Activated naive CD4-positive, alpha-beta T cell treated with anti-CD3 and anti-CD28 coated beads, Interleukin-2, amount 50 U/mL, for 72 hours (primary cell): ENCODE measurements at regions not wholly inside any gene's neighbourhood (a gene's known extent, or its start where the extent isn't known, plus 50 kb on each side); places are given as distances from the start of the nearest gene placed in this dataset.
"Not testable (repeated sequence)": the region's sequence is repeated elsewhere in the genome, so short reads cannot be mapped to it uniquely, and the experiment has no call there.

Source experiments
- ATAC-seq, 2 donors: fragments of 150-1000 bp; cut with Tn5 transposase; 2 replicates each; pipeline ENCODE4 v1.10.0; 2021; ENCODE audit warnings: mild to moderate bottlenecking in 2 of 2, moderate library complexity in 2 of 2
- DNase-seq, 2 donors: peaks; one replicate each; pipeline ENCODE4 v3.0.0; 2021 to 2022; ENCODE audit warnings: low spot score in 2 of 2
- H3K27ac Mint-ChIP-seq, 2 donors: one replicate each; pipeline ENCODE4 v1.8.0; 2022; ENCODE audit warnings: mild to moderate bottlenecking in 2 of 2, mixed read lengths in 2 of 2
- H3K36me3 Mint-ChIP-seq, 2 donors: one replicate each; pipeline ENCODE4 v1.8.0; 2022; ENCODE audit warnings: mixed read lengths in 2 of 2
- H3K9me3 Mint-ChIP-seq, 2 donors: one replicate each; pipeline ENCODE4 v1.8.0; 2022; ENCODE audit warnings: mixed read lengths in 2 of 2

GRCh38 chr9:115673599-115673998 lies 480.0 kb upstream of the PAPPA start:
- Mint-ChIP-seq H3K9me3 (peaks cover 6 to 15% of the 10 kb centered on the region in 2 donors), H3K27ac (no peak overlapping the region), H3K36me3 (no peaks in the 10 kb centered on the region)

DNA sequence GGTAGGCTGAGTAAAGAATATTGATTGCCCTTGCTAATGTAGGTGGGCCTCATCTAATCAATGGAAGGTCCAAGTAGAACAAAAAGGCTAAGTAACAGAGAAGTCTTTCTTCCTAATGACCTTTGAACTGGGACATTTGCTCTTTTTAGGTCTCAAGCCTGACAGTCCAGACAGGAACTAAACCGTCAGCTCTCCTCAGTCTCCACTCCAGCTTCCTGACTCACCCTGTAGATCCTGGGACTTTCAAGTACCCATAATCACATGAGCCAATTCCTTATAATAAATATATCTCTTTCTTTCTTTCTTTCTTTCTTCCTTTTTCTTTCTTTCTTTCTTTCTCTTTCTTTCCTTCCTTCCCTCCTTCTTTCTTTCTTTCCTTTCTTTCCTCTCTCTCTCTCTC lies 479.5 kb upstream of the PAPPA start:
- DNase-seq (no peak), ATAC-seq (no peak)
- no peaks in the 10 kb centered on the region for H3K36me3 Mint-ChIP-seq
- H3K27ac Mint-ChIP-seq = no peak overlapping the region
- H3K9me3 Mint-ChIP-seq = peaks cover 6 to 15% of the 10 kb centered on the region in 2 donors

More at GRCh38 chr9:115673599-115673998, 480.0 kb upstream of the PAPPA start:
- ATAC-seq (no peak), DNase-seq (no peak)

GRCh38 chr9:115675834-115676233 lies 477.8 kb upstream of the PAPPA start:
- peaks cover 6 to 11% of the 10 kb centered on the region in 2 donors for H3K9me3 Mint-ChIP-seq
- no peak for DNase-seq

DNA sequence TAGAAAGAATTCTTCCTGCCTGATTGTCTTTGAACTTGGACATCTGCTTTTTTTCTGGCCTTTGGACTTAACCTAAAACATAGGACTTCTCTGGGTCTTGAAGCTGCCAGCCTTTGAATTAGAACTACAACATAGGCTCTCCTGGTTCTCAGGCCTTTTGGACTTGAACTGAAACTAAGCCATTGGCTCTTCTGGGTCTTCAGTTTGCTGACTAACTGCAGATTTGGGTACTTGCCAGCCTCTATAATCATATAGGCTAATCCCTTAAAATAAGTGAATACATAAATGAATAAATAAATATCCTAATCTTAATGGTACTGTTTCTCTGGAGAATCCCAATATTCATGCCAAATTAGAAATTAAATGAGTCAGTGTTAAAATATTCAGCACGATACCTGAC lies 473.4 kb upstream of the PAPPA start:
- Mint-ChIP-seq H3K27ac (no peak overlapping the region), H3K9me3 (peaks cover 13 to 14% of the 10 kb centered on the region in 2 donors)

More at GRCh38 chr9:115675834-115676233, 477.8 kb upstream of the PAPPA start:
- ATAC-seq = no peak
- Mint-ChIP-seq H3K27ac (no peak overlapping the region), H3K36me3 (no peaks in the 10 kb centered on the region)

GRCh38 chr9:115681585-115681984 lies 472.0 kb upstream of the PAPPA start:
- H3K27ac Mint-ChIP-seq = no peak overlapping the region
- DNase-seq (no peak), ATAC-seq (no peak)
- H3K9me3 Mint-ChIP-seq = peaks cover 11 to 16% of the 10 kb centered on the region in 2 donors
- peaks cover 0 to 7% of the 10 kb centered on the region in 2 donors for H3K36me3 Mint-ChIP-seq

More for the DNA sequence above, 473.4 kb upstream of the PAPPA start:
- peaks cover 0 to 6% of the 10 kb centered on the region in 2 donors for H3K36me3 Mint-ChIP-seq
- no peak for ATAC-seq
- DNase-seq = no peak

DNA sequence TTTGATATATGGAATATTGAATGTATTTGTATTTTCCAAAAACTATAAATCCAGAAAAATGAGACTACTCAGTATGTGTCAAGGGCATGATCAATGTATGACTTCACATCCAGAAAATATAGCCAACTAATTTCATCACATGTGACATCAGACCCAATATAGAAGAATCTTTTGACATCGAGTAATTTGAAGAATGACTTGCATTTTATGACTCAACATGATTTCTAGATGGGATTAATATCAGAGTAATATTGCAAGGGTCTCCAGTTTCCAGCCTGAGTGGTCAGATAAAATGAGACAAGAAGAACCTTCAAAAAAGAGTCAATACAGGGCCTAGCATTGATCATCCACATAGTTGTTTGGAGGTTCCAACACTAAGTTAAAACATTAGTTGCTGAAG lies 467.5 kb upstream of the PAPPA start:
- Mint-ChIP-seq H3K9me3 (peaks cover 7 to 18% of the 10 kb centered on the region in 2 donors), H3K36me3 (peaks cover 0 to 7% of the 10 kb centered on the region in 2 donors), H3K27ac (no peak overlapping the region)
- DNase-seq (no peak), ATAC-seq (no peak)

- H3K27ac Mint-ChIP-seq = no peak overlapping the region
- ATAC-seq (no peak), DNase-seq (no peak)
- peaks cover 0 to 7% of the 10 kb centered on the region in 2 donors for H3K36me3 Mint-ChIP-seq
- peaks cover 7 to 18% of the 10 kb centered on the region in 2 donors for H3K9me3 Mint-ChIP-seq
Observed at GRCh38 chr9:115687356-115687755, 466.2 kb upstream of the PAPPA start.

DNA sequence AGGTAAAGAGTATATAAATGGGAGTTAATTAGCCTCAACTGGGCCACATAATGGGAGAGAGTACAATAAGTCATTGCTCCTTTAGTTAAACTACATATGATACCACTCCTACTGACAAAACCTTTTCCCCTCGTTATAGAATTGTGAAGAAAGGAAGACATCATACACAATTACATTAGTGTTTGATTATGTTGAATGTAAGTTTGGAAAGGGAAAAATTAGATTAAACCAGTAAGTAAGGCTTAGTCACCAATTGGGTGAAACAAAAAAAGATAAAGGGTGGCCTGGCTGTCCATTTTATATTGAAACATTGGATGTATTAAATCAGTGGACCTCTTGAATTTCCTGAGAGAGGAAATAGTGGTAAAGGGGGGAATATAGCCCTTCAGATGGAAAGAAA lies 464.3 kb upstream of the PAPPA start:
- Mint-ChIP-seq H3K36me3 (peaks cover 0 to 7% of the 10 kb centered on the region in 2 donors), H3K9me3 (peaks cover 3 to 18% of the 10 kb centered on the region in 2 donors), H3K27ac (no peak overlapping the region)
- ATAC-seq = no peak
- no peak for DNase-seq

- Mint-ChIP-seq H3K36me3 (no peaks in the 10 kb centered on the region), H3K9me3 (peaks cover 0 to 5% of the 10 kb centered on the region in 2 donors), H3K27ac (no peak overlapping the region)
- DNase-seq (no peak), ATAC-seq (no peak)
Observed at GRCh38 chr9:115690786-115691496, 462.6 kb upstream of the PAPPA start.

DNA sequence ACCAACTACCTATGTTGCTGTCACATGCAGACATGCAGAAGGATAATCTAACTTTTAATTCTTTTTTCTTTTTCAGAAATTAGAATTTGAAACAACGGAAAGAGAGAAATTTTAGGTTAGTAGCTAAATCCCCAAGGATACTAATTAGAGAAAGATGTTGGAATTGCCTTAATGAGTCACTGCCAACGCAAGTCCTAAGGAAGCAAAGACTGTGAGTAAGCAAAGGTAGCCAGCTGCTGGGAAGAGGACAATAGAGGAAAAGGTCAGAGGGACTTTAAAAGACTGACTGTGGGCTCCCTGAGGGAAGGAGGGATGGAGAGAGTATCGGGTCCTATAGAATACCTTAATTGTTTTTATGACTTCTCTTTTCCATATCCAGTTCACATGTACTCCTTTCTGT lies 461.9 kb upstream of the PAPPA start:
- peaks cover 0 to 5% of the 10 kb centered on the region in 2 donors for H3K9me3 Mint-ChIP-seq
- no peaks in the 10 kb centered on the region for H3K36me3 Mint-ChIP-seq
- no peak for DNase-seq
- no peak for ATAC-seq
- H3K27ac Mint-ChIP-seq = no peak overlapping the region

DNA sequence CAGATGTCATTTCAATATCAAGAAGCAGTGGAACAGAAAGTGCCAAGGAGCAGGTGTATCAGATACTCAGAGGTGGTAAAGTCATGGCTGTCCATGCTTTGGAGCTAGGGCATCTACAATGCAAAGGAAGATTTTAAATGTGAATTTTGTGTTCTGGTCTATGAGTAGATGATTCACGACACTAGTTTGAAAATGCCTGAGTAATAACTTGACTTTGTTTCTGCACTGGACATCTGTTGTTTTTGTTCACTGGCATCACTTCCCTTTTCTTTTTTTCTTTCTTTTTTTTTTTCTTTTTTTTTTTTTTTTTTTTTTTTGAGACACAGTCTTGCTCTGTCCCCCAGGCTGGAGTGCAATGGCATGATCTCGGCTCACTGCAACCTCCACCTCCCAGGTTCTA lies 460.7 kb upstream of the PAPPA start:
- DNase-seq, H3K9me3 Mint-ChIP-seq, ATAC-seq, H3K36me3 Mint-ChIP-seq, H3K27ac Mint-ChIP-seq: not testable (repeated sequence)

- no peak for ATAC-seq
- Mint-ChIP-seq H3K27ac (no peak overlapping the region), H3K36me3 (no peaks in the 10 kb centered on the region), H3K9me3 (no peaks in the 10 kb centered on the region)
- DNase-seq = no peak
Observed at GRCh38 chr9:115694014-115694413, 459.6 kb upstream of the PAPPA start.

DNA sequence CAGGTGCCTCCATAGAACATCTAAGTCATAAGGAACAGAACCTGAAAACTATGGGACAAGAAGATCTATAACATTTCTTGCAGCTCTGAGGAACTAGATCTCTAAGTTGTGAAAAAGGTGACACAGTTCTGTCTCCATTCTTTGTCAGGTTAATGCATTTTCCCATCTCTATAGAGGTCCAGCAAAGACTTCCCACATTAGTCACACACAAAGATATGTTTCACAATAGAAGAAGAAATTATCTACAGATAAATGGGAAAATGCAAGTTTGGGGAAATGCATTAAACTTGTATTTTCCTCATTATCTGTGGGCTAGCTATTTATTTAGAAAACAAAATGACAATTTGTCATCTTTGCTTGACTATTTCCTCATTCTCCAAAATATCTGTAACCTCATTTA lies 458.6 kb upstream of the PAPPA start:
- no peak for ATAC-seq
- no peaks in the 10 kb centered on the region for H3K9me3 Mint-ChIP-seq
- no peaks in the 10 kb centered on the region for H3K36me3 Mint-ChIP-seq
- no peak for DNase-seq
- H3K27ac Mint-ChIP-seq = no peak overlapping the region

DNA sequence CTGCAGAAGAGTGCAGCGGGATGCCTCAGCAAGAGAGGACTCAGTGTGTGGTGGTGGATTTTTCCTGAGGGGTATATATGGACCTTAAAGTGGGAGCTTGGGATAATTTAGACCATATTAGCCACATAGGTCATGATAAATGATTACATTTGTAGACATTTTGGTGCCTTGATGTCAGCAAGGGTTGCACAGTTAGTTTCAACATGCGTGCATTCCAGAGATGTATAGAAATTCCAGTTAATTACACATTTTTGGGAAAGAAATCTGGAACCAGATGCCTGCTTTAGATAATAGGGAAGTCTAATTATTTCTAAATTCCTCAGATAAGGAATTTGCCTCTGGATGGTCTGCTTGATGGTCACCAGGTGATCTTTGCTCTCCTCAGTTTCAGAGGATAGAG lies 440.6 kb upstream of the PAPPA start:
- no peaks in the 10 kb centered on the region for H3K36me3 Mint-ChIP-seq
- ATAC-seq (no peak), DNase-seq (no peak)
- no peak overlapping the region for H3K27ac Mint-ChIP-seq
- H3K9me3 Mint-ChIP-seq = peaks cover 9 to 20% of the 10 kb centered on the region in 2 donors

- ATAC-seq = no peak
Observed at GRCh38 chr9:115715666-115716065, 437.9 kb upstream of the PAPPA start.

GRCh38 chr9:115717298-115717697 lies 436.3 kb upstream of the PAPPA start:
- Mint-ChIP-seq H3K27ac (no peak overlapping the region), H3K9me3 (peaks cover 8 to 16% of the 10 kb centered on the region in 2 donors), H3K36me3 (no peaks in the 10 kb centered on the region)
- no peak for ATAC-seq
- DNase-seq = no peak

More at GRCh38 chr9:115715666-115716065, 437.9 kb upstream of the PAPPA start:
- Mint-ChIP-seq H3K27ac (no peak overlapping the region), H3K9me3 (peaks cover 9 to 17% of the 10 kb centered on the region in 2 donors), H3K36me3 (no peaks in the 10 kb centered on the region)
- no peak for DNase-seq

GRCh38 chr9:115717711-115718173 lies 435.8 kb upstream of the PAPPA start:
- no peak overlapping the region for H3K27ac Mint-ChIP-seq
- H3K36me3 Mint-ChIP-seq = no peaks in the 10 kb centered on the region
- DNase-seq (no peak), ATAC-seq (no peak)
- H3K9me3 Mint-ChIP-seq = peaks cover 4 to 13% of the 10 kb centered on the region in 2 donors

DNA sequence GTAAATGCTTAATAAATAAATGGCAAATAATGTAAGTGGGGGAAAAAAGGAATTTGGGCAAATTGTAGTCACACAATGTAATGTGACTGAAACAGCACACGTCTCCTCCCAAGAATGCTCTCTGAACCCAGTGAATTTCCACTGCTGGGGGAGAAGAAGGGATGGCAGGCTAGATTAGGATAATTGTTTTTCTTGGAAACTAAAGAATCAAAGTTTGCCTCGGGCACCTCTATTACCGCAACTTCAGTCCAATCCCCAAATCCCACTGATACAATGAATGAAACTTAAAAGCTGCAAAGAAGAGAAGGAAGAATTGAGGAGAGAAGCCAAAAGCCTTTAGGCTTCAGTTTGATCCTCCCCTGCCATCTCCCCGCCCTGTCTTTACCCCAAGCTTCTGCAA lies 423.2 kb upstream of the PAPPA start:
- ATAC-seq (no peak), DNase-seq (no peak)
- H3K9me3 Mint-ChIP-seq = peaks cover 4 to 16% of the 10 kb centered on the region in 2 donors
- H3K36me3 Mint-ChIP-seq = peaks cover 0 to 11% of the 10 kb centered on the region in 2 donors
- no peak overlapping the region for H3K27ac Mint-ChIP-seq
